Erythroblast (primary cell): ENCODE measurements at regions not wholly inside any gene's neighbourhood (a gene's known extent, or its start where the extent isn't known, plus 50 kb on each side); places are given as distances from the start of the nearest gene placed in this dataset.

ENCODE experiments used
- GATA1 ChIP-seq: IDR thresholded peaks from 2 replicates; pipeline ENCODE4 v1.6.1; 2011; ENCODE audit warnings: low read depth, mild to moderate bottlenecking, control low read depth, low read length, moderate library complexity
- POLR2A ChIP-seq: IDR thresholded peaks from 2 replicates; pipeline ENCODE4 v1.6.1; 2011; ENCODE audit warnings: mild to moderate bottlenecking, low read length

GRCh38 chr4:20544645-20545044 is 155.6 kb upstream of the PACRGL start:
- TF ChIP-seq POLR2A (no peak), GATA1 (no peak)
